ENCODE measurements at regions not wholly inside any gene's neighbourhood (a gene's known extent, or its start where the extent isn't known, plus 50 kb on each side); places are given as distances from the start of the nearest gene placed in this dataset.

- Mint-ChIP-seq H3K36me3 (no peaks in the 10 kb centered on the region), H3K4me3 (no peak overlapping the region), H3K27me3 (ENCODE audit: low read depth in 3 of 3) (peaks cover 9 to 10% (median 9%) of the 10 kb centered on the region in 3 donors), H3K9me3 (no peaks in the 10 kb centered on the region), H3K4me1 (no peaks in the 10 kb centered on the region), H3K27ac (no peak overlapping the region)
- no peaks in the 10 kb centered on the region for H4K20me1 ChIP-seq (ENCODE audit: insufficient read depth, low read length)
- no peaks in the 10 kb centered on the region for H3K27me3 ChIP-seq (ENCODE audit: control insufficient read depth in 2 of 2, insufficient read depth in 2 of 2, low read length in 2 of 2)
- H3K79me2 ChIP-seq (ENCODE audit: insufficient read depth, low read length), result no peaks in the 10 kb centered on the region
- no peaks in the 10 kb centered on the region for H3K36me3 ChIP-seq (replicated peaks in 1 of 2; ENCODE audit: control insufficient read depth in 1 of 2, insufficient read depth in 2 of 2, low read length in 2 of 2)
- no peak overlapping the region for H3K4me2 ChIP-seq (replicated peaks; ENCODE audit: extremely low read depth, low read length, poor library complexity, severe bottlenecking)
- no peak overlapping the region for H2AFZ ChIP-seq (ENCODE audit: insufficient read depth, low read depth, low read length, poor library complexity, severe bottlenecking)
- H3K9me3 ChIP-seq (replicated peaks in 1 of 2; ENCODE audit: control insufficient read depth in 1 of 2, insufficient read depth in 1 of 2, low read length in 2 of 2), result no peaks in the 10 kb centered on the region
- intact Hi-C loops (cut with micrococcal nuclease), result no loop called here
- no peak for DNase-seq
- TF ChIP-seq CTCF (IDR thresholded peaks at IDR 0.05), result no peak
- H3K9ac ChIP-seq (ENCODE audit: insufficient read depth, low read length, poor library complexity, severe bottlenecking), result no peak overlapping the region
- H3K27ac ChIP-seq (ENCODE audit: low read depth in 1 of 2, low read length in 2 of 2), result no peak overlapping the region
- no peaks in the 10 kb centered on the region for H3K4me1 ChIP-seq (ENCODE audit: control insufficient read depth in 1 of 2, insufficient read depth in 2 of 2, low read length in 2 of 2)
- no peak overlapping the region for H3K4me3 ChIP-seq (replicated peaks in 1 of 3; ENCODE audit: low read depth in 2 of 3, low read length in 3 of 3)
- 100% methylated on average over 4 of the region's 8 CpGs for WGBS (ENCODE audit: insufficient coverage)
Measured at GRCh38 chr1:50350868-50351267, 72.4 kb downstream of the DMRTA2 start.

- H3K27me3 Mint-ChIP-seq (ENCODE audit: low read depth in 3 of 3), result peaks cover 9 to 11% (median 10%) of the 10 kb centered on the region in 3 donors
- H3K79me2 ChIP-seq (ENCODE audit: insufficient read depth, low read length), result no peaks in the 10 kb centered on the region
- 70% methylated on average over 5 of the region's 5 CpGs for WGBS (ENCODE audit: insufficient coverage)
- H3K9me3 Mint-ChIP-seq, result peaks cover 0 to 2% (median 0%) of the 10 kb centered on the region in 7 donors
- H3K4me3 Mint-ChIP-seq, result no peak overlapping the region
- no peak overlapping the region for H3K27ac Mint-ChIP-seq
- no peaks in the 10 kb centered on the region for H4K20me1 ChIP-seq (ENCODE audit: insufficient read depth, low read length)
- no peaks in the 10 kb centered on the region for H3K4me1 Mint-ChIP-seq
- TF ChIP-seq CTCF (IDR thresholded peaks at IDR 0.05), result no peak
- no peak overlapping the region for H3K4me3 ChIP-seq (replicated peaks in 1 of 3; ENCODE audit: low read depth in 2 of 3, low read length in 3 of 3)
- no peaks in the 10 kb centered on the region for H3K36me3 ChIP-seq (replicated peaks in 1 of 2; ENCODE audit: control insufficient read depth in 1 of 2, insufficient read depth in 2 of 2, low read length in 2 of 2)
- H3K27me3 ChIP-seq (ENCODE audit: control insufficient read depth in 2 of 2, insufficient read depth in 2 of 2, low read length in 2 of 2), result no peaks in the 10 kb centered on the region
- intact Hi-C loops (cut with micrococcal nuclease), result no loop called here
- no peaks in the 10 kb centered on the region for H3K9me3 ChIP-seq (replicated peaks in 1 of 2; ENCODE audit: control insufficient read depth in 1 of 2, insufficient read depth in 1 of 2, low read length in 2 of 2)
- no peak overlapping the region for H3K9ac ChIP-seq (ENCODE audit: insufficient read depth, low read length, poor library complexity, severe bottlenecking)
- no peak overlapping the region for H3K4me2 ChIP-seq (replicated peaks; ENCODE audit: extremely low read depth, low read length, poor library complexity, severe bottlenecking)
- DNase-seq, result no peak
- no peak overlapping the region for H3K27ac ChIP-seq (ENCODE audit: low read depth in 1 of 2, low read length in 2 of 2)
- no peaks in the 10 kb centered on the region for H3K36me3 Mint-ChIP-seq
- H3K4me1 ChIP-seq (ENCODE audit: control insufficient read depth in 1 of 2, insufficient read depth in 2 of 2, low read length in 2 of 2), result no peaks in the 10 kb centered on the region
- no peak overlapping the region for H2AFZ ChIP-seq (ENCODE audit: insufficient read depth, low read depth, low read length, poor library complexity, severe bottlenecking)
Measured at GRCh38 chr1:50350421-50350820, 72.8 kb downstream of the DMRTA2 start.

Data from CD14-positive monocyte (primary cell).